ENCODE measurements at regions not wholly inside any gene's neighbourhood (a gene's known extent, or its start where the extent isn't known, plus 50 kb on each side); places are given as distances from the start of the nearest gene placed in this dataset.
"Not testable (repeated sequence)": the region's sequence is repeated elsewhere in the genome, so short reads cannot be mapped to it uniquely, and the experiment has no call there.

GRCh38 chr3:146702237-146702636 is 97.1 kb upstream of the PLSCR5 start:
- DNase-seq (ENCODE audit: low read depth), result no peak
- H3K4me3 ChIP-seq (ENCODE audit: low read depth, low read length), result no peak overlapping the region
- no peak for TF ChIP-seq CTCF (IDR thresholded peaks at IDR 0.05; ENCODE audit: low read depth, low read length, missing control alignments)
- in situ Hi-C loops (cut with HindIII; ENCODE audit: low sequenced_read_pairs), result no loop called here

DNA sequence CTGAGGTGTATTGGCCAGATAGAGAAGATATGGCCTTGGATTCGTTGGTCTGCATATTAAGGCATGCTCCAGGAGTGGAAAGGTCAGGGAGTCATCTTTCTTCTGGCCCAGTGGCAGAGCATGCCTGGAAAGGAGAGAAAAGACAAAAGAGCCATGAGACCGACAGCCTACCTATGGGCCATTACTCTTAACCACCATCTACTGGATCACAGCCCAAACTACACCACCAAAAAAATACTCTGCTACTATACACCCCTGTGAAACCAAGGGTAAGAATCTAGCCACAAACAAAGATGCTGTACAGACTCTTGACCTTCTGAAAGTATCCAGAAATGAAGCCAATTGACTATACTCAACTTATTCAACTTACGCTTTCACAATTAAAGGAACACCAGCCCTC is 96.1 kb upstream of the PLSCR5 start:
- DNase-seq (ENCODE audit: low read depth), result no peak
- no peak overlapping the region for H3K4me3 ChIP-seq (ENCODE audit: low read depth, low read length)
- in situ Hi-C loops (cut with HindIII; ENCODE audit: low sequenced_read_pairs), result no loop called here
- TF ChIP-seq CTCF (IDR thresholded peaks at IDR 0.05; ENCODE audit: low read depth, low read length, missing control alignments), result no peak

- DNase-seq (ENCODE audit: low read depth); in situ Hi-C loops (cut with HindIII; ENCODE audit: low sequenced_read_pairs); H3K4me3 ChIP-seq (ENCODE audit: low read depth, low read length): not testable (repeated sequence)
These were observed 94.9 kb upstream of the PLSCR5 start for GRCh38 chr3:146700025-146700424.

GRCh38 chr3:146692254-146692653 is 87.1 kb upstream of the PLSCR5 start:
- TF ChIP-seq CTCF (IDR thresholded peaks at IDR 0.05; ENCODE audit: low read depth, low read length, missing control alignments), result no peak
- in situ Hi-C loops (cut with HindIII; ENCODE audit: low sequenced_read_pairs), result no loop called here
- DNase-seq (ENCODE audit: low read depth), result no peak

GRCh38 chr3:146685050-146685814 is 80.1 kb upstream of the PLSCR5 start:
- no peak overlapping the region for H3K4me3 ChIP-seq (ENCODE audit: low read depth, low read length)
- TF ChIP-seq CTCF (IDR thresholded peaks at IDR 0.05; ENCODE audit: low read depth, low read length, missing control alignments), result no peak
- no peak for DNase-seq (ENCODE audit: low read depth)
- in situ Hi-C loops (cut with HindIII; ENCODE audit: low sequenced_read_pairs), result no loop called here

More at GRCh38 chr3:146692254-146692653, 87.1 kb upstream of the PLSCR5 start:
- no peak overlapping the region for H3K4me3 ChIP-seq (ENCODE audit: low read depth, low read length)

DNA sequence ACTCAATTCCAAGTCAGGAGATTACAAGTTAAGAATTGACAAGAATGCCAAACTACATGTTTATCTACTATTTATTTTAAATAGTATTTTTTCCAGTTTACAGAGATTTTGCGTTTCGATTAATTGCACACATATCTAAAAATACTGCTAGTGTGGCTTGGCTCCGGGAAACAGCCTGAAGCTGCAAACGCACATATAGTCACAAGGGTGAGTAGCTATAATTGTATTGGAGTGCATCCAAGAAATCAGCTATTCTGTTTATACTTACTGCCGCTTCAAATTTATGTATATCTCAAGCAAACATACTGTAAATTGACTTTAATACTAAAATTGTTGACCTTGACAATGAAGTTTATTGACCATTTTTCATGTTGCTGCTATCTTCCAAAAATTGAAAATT is 77.0 kb upstream of the PLSCR5 start:
- no peak for TF ChIP-seq CTCF (IDR thresholded peaks at IDR 0.05; ENCODE audit: low read depth, low read length, missing control alignments)
- H3K4me3 ChIP-seq (ENCODE audit: low read depth, low read length), result no peak overlapping the region
- DNase-seq (ENCODE audit: low read depth), result no peak
- in situ Hi-C loops (cut with HindIII; ENCODE audit: low sequenced_read_pairs), result no loop called here

DNA sequence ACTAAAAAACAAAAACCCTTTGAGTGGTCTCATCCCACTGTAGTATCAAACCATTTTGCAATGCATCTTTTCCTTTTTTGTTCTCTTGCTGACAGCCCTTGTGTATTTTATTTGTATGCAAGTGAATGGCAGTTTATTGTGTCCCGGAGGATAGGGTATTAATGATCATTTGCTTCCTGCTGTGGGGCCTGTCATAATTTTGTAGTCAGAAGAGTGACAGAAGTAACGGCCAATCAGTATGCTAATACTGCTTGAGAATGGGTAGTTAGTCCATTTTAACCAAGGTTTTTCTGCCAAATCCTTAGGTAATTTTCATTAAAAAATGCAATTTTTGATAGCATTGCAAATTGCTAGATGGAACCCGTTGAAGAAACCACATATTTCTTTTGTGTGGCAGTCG is 75.5 kb upstream of the PLSCR5 start:
- in situ Hi-C loops (cut with HindIII; ENCODE audit: low sequenced_read_pairs), result no loop called here
- no peak overlapping the region for H3K4me3 ChIP-seq (ENCODE audit: low read depth, low read length)
- DNase-seq (ENCODE audit: low read depth), result no peak
- no peak for TF ChIP-seq CTCF (IDR thresholded peaks at IDR 0.05; ENCODE audit: low read depth, low read length, missing control alignments)
